ENCODE measurements at regions not wholly inside any gene's neighbourhood (a gene's known extent, or its start where the extent isn't known, plus 50 kb on each side); places are given as distances from the start of the nearest gene placed in this dataset.
"Not testable (repeated sequence)": the region's sequence is repeated elsewhere in the genome, so short reads cannot be mapped to it uniquely, and the experiment has no call there.

DNA sequence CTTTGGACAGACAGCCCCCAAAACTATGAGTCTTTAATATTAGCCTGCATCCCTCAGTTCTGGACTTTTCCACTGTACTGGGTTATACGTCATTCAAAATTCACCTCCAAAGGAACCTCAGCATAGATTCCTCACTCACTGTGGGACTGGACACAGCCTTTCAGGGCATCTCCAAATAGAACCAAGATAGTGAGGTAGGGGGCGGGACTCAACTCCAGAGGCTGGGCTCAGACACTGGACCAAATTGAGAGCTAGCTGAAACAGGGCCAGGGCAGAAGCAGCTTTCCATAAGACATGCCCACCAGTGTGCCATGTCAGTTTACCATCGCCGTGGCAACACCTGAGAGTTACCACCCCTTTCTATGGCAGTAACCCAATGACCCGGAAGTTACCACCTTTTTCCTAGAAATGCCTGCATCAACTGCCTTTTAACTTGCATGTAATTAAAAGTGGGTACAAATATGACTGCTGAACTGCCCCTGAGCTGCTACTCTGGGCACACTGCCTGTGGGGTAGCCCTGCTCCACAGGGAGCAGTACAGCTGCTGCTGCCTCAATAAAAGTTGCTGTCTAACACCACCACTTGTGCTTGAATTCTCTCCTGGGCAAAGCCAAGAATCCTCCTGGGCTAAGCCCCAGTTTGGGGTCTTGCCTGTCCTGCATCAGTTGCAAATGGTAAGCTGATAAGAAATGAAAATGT lies 274.7 kb downstream of the ANAPC1 start:
- H3K27ac ChIP-seq (ENCODE audit: low read depth in 1 of 2, low read length in 2 of 2); DNase-seq; CTCF ChIA-PET; H3K4me3 ChIP-seq (ENCODE audit: low read length); H3K27ac Mint-ChIP-seq; H3K4me3 Mint-ChIP-seq; H3K4me1 Mint-ChIP-seq (ENCODE audit: low read depth); H3K27me3 ChIP-seq (ENCODE audit: control insufficient read depth in 1 of 2, insufficient read depth in 2 of 2, low read length in 2 of 2); intact Hi-C loops (cut with DNase I, micrococcal nuclease); ATAC-seq (ENCODE audit: poor library complexity); H3K9me3 ChIP-seq (ENCODE audit: control insufficient read depth in 1 of 2, insufficient read depth in 1 of 2, low read length in 2 of 2); H3K36me3 Mint-ChIP-seq (ENCODE audit: low read depth); H3K36me3 ChIP-seq (ENCODE audit: insufficient read depth, low read length); H3K4me1 ChIP-seq (ENCODE audit: insufficient read depth, low read length); H3K9me3 Mint-ChIP-seq; POLR2A ChIA-PET; H3K27me3 Mint-ChIP-seq: not testable (repeated sequence)

- H3K27me3 Mint-ChIP-seq; H3K27me3 ChIP-seq (ENCODE audit: control insufficient read depth in 1 of 2, insufficient read depth in 2 of 2, low read length in 2 of 2); H3K4me3 Mint-ChIP-seq; ATAC-seq (ENCODE audit: poor library complexity); intact Hi-C loops (cut with DNase I, micrococcal nuclease); H3K4me1 ChIP-seq (ENCODE audit: insufficient read depth, low read length); H3K27ac Mint-ChIP-seq; H3K36me3 Mint-ChIP-seq (ENCODE audit: low read depth); CTCF ChIA-PET; H3K27ac ChIP-seq (ENCODE audit: low read depth in 1 of 2, low read length in 2 of 2); POLR2A ChIA-PET; H3K4me3 ChIP-seq (ENCODE audit: low read length); H3K36me3 ChIP-seq (ENCODE audit: insufficient read depth, low read length); DNase-seq; H3K4me1 Mint-ChIP-seq (ENCODE audit: low read depth); H3K9me3 ChIP-seq (ENCODE audit: control insufficient read depth in 1 of 2, insufficient read depth in 1 of 2, low read length in 2 of 2); H3K9me3 Mint-ChIP-seq: not testable (repeated sequence)
Observed at GRCh38 chr2:111610035-111610434, 274.0 kb downstream of the ANAPC1 start.

DNA sequence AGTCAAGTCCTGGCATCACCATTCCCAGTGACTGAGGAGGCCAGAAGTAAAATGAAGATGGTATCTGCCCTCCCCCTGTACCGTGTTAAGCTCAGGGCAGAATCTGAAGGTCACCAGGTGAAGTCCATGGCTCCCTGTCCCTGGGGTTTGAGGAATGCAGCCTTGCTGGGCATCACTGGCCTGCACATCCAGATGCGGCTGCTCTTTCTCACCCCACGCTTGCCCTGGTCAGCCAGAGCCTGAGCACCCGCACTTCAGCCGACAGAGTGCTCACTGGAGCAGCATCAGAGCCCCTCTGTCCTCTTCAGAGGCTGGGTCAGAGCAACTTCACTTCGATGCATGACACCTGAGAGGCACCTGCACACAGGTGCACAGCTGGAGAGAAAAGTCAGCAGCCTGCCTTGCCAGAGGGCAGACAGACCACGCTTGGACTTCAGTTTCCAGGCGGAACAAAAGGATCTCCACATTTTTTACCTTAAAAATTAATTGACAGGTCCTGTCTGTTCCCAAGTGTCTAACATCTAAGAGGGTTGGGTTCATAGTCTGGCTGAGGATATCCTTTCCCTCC lies 267.3 kb downstream of the ANAPC1 start:
- intact Hi-C loops (cut with DNase I, micrococcal nuclease): no loop called here
- Mint-ChIP-seq H3K36me3 (ENCODE audit: low read depth) (no peaks in the 10 kb centered on the region), H3K4me3 (no peak overlapping the region), H3K27ac (no peak overlapping the region), H3K9me3 (no peaks in the 10 kb centered on the region), H3K4me1 (ENCODE audit: low read depth) (no peaks in the 10 kb centered on the region), H3K27me3 (no peaks in the 10 kb centered on the region)
- TF ChIP-seq, protein P1, sequence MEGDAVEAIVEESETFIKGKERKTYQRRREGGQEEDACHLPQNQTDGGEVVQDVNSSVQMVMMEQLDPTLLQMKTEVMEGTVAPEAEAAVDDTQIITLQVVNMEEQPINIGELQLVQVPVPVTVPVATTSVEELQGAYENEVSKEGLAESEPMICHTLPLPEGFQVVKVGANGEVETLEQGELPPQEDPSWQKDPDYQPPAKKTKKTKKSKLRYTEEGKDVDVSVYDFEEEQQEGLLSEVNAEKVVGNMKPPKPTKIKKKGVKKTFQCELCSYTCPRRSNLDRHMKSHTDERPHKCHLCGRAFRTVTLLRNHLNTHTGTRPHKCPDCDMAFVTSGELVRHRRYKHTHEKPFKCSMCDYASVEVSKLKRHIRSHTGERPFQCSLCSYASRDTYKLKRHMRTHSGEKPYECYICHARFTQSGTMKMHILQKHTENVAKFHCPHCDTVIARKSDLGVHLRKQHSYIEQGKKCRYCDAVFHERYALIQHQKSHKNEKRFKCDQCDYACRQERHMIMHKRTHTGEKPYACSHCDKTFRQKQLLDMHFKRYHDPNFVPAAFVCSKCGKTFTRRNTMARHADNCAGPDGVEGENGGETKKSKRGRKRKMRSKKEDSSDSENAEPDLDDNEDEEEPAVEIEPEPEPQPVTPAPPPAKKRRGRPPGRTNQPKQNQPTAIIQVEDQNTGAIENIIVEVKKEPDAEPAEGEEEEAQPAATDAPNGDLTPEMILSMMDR (IDR thresholded peaks at IDR 0.05): no peak
- Histone ChIP-seq H3K27me3 (ENCODE audit: control insufficient read depth in 1 of 2, insufficient read depth in 2 of 2, low read length in 2 of 2) (no peaks in the 10 kb centered on the region), H3K27ac (ENCODE audit: low read depth in 1 of 2, low read length in 2 of 2) (no peak overlapping the region), H3K4me3 (ENCODE audit: low read length) (no peak overlapping the region), H3K9me3 (ENCODE audit: control insufficient read depth in 1 of 2, insufficient read depth in 1 of 2, low read length in 2 of 2) (peaks cover 0 to 4% of the 10 kb centered on the region in 2 experiments), H3K4me1 (ENCODE audit: insufficient read depth, low read length) (no peaks in the 10 kb centered on the region), H3K36me3 (ENCODE audit: insufficient read depth, low read length) (no peaks in the 10 kb centered on the region)
- ATAC-seq (ENCODE audit: poor library complexity) (no peak), DNase-seq (no peak)
- POLR2A ChIA-PET: no interaction called here
- CTCF ChIA-PET: no interaction called here

GRCh38 chr2:111617299-111618225 lies 266.4 kb downstream of the ANAPC1 start:
- Histone ChIP-seq H3K4me3 (ENCODE audit: low read length) (no peak overlapping the region), H3K9me3 (ENCODE audit: control insufficient read depth in 1 of 2, insufficient read depth in 1 of 2, low read length in 2 of 2) (peaks cover 0 to 4% of the 10 kb centered on the region in 2 experiments), H3K27me3 (ENCODE audit: control insufficient read depth in 1 of 2, insufficient read depth in 2 of 2, low read length in 2 of 2) (no peaks in the 10 kb centered on the region), H3K36me3 (ENCODE audit: insufficient read depth, low read length) (no peaks in the 10 kb centered on the region), H3K27ac (ENCODE audit: low read depth in 1 of 2, low read length in 2 of 2) (no peak overlapping the region), H3K4me1 (ENCODE audit: insufficient read depth, low read length) (no peaks in the 10 kb centered on the region)
- CTCF ChIA-PET: no interaction called here
- Mint-ChIP-seq H3K27ac (no peak overlapping the region), H3K9me3 (no peaks in the 10 kb centered on the region), H3K27me3 (no peaks in the 10 kb centered on the region), H3K4me3 (no peak overlapping the region), H3K4me1 (ENCODE audit: low read depth) (no peaks in the 10 kb centered on the region), H3K36me3 (ENCODE audit: low read depth) (no peaks in the 10 kb centered on the region)
- intact Hi-C loops (cut with DNase I, micrococcal nuclease): no loop called here
- TF ChIP-seq, protein P1 (IDR thresholded peaks at IDR 0.05): no peak
- no peak for DNase-seq
- ATAC-seq (ENCODE audit: poor library complexity): no peak
- POLR2A ChIA-PET: no interaction called here
